Transverse colon (tissue), 4 donors: ENCODE measurements at regions not wholly inside any gene's neighbourhood (a gene's known extent, or its start where the extent isn't known, plus 50 kb on each side); places are given as distances from the start of the nearest gene placed in this dataset.
A peak's percentile ranks its signal among the peaks of the same experiment; 100 is the strongest.

Source experiments
- DNase-seq: peaks from one replicate; pipeline ENCODE4 v3.0.0-alpha.2; 2019
- H3K27ac ChIP-seq, 4 donors: fragments of 200-600 bp; sonication (generic); 2 replicates each; pipeline ENCODE4 v1.5.1; 2016 to 2018; ENCODE audit warnings: inconsistent platforms in 4 of 4
- H3K27me3 ChIP-seq: fragments of 200-600 bp; sonication (generic); 2 replicates; pipeline ENCODE4 v1.5.1; 2017; ENCODE audit warnings: inconsistent platforms
- H3K36me3 ChIP-seq, 4 donors: fragments of 200-600 bp; sonication (generic); 2 replicates each; pipeline ENCODE4 v1.5.1; 2017 to 2019; ENCODE audit warnings: inconsistent platforms in 4 of 4
- H3K4me1 ChIP-seq, 4 donors: fragments of 200-600 bp; sonication (generic); 2 replicates each; pipeline ENCODE4 v1.5.1; 2017 to 2020; ENCODE audit warnings: inconsistent platforms in 4 of 4
- H3K4me3 ChIP-seq, 4 donors: fragments of 200-600 bp; sonication (generic); 1 replicate in 1 of 4; 2 replicates in 3 of 4; pipeline versions ENCODE4 v1.5.1 to v1.6.1; 2017 to 2019; ENCODE audit warnings: inconsistent platforms in 4 of 4
- H3K9me3 ChIP-seq, 2 donors: fragments of 200-600 bp; sonication (generic); 2 replicates each; pipeline ENCODE4 v1.5.1; 2017 to 2019; ENCODE audit warnings: inconsistent platforms in 2 of 2
- CTCF ChIP-seq, 5 experiments: fragments of 200-600 bp in 3 of 5; fragments of 450-650 bp in 2 of 5; sonication (generic) in 3 of 5; IDR thresholded peaks; 1 replicate in 2 of 5; 2 replicates in 3 of 5; pipeline ENCODE4 v1.5.1; 2016 to 2017; ENCODE audit warnings: antibody characterized with exemption in 5 of 5, inconsistent platforms in 3 of 5, mild to moderate bottlenecking in 2 of 5, moderate library complexity in 1 of 5
- EP300 ChIP-seq: sonication (generic); formaldehyde crosslinking; IDR thresholded peaks from one replicate; pipeline ENCODE4 v1.6.1; 2017; ENCODE audit warnings: antibody characterized with exemption, low read depth
- POLR2A ChIP-seq: fragments of 450-650 bp; IDR thresholded peaks from one replicate; pipeline ENCODE4 v1.6.1; 2016; ENCODE audit warnings: antibody characterized with exemption, mild to moderate bottlenecking, moderate library complexity
- POLR2AphosphoS5 ChIP-seq, 3 donors: sonication (generic); formaldehyde crosslinking; IDR thresholded peaks; one replicate each; pipeline ENCODE4 v1.6.1; 2016; ENCODE audit warnings: antibody characterized with exemption in 3 of 3
- WGBS, 2 donors: methylation state at CpG; one replicate each; pipeline ENCODE4 v1.1.5; 2018; ENCODE audit warnings: low coverage in 1 of 2; 5-methylcytosine and 5-hydroxymethylcytosine counted together
- in situ Hi-C, 4 donors: fragments of 200-750 bp; cut with MboI; loops; one replicate each; pipeline versions ENCODE4 v1.15.0 to v1.15.1; 2017; ENCODE audit warnings: low sequenced_read_pairs in 3 of 4, low pct_ligation_motif_present in 1 of 4, low pct_unique_long_range_greater_than_20kb in 1 of 4
- intact Hi-C: fragments of 100-400 bp; cut with DNase I; formaldehyde crosslinking; loops from one replicate; pipeline ENCODE4 v1.15.1; 2023; ENCODE audit warnings: low total_unique reads

GRCh38 chr1:81584398-81584797 lies 216.3 kb upstream of the ADGRL2 start:
- no peak overlapping the region for H3K4me3 ChIP-seq
- TF ChIP-seq CTCF (IDR thresholded peaks at IDR 0.05) (no peak), POLR2AphosphoS5 (IDR thresholded peaks at IDR 0.05) (peak in 1 of 3 donors; percentile 16), EP300 (no peak), POLR2A (no peak)
- in situ Hi-C loops, result no loop called here
- no peaks in the 10 kb centered on the region for H3K9me3 ChIP-seq
- H3K36me3 ChIP-seq, result no peaks in the 10 kb centered on the region
- peaks cover 0 to 7% (median 3%) of the 10 kb centered on the region in 4 donors for H3K4me1 ChIP-seq
- no peak overlapping the region for H3K27ac ChIP-seq
- H3K27me3 ChIP-seq, result no peaks in the 10 kb centered on the region
- 70 to 83% methylated on average over 6 of the region's 6 CpGs for WGBS, 2 donors
- no peak for DNase-seq
- intact Hi-C loops, result no loop called here

- TF ChIP-seq EP300, result no peak
- no peak for TF ChIP-seq POLR2A
- TF ChIP-seq CTCF (IDR thresholded peaks at IDR 0.05), result no peak
- TF ChIP-seq POLR2AphosphoS5 (IDR thresholded peaks at IDR 0.05), result no peak
- no peak overlapping the region for H3K4me3 ChIP-seq
- no peak overlapping the region for H3K27ac ChIP-seq
- in situ Hi-C loops, result no loop called here
- H3K36me3 ChIP-seq, result no peaks in the 10 kb centered on the region
- intact Hi-C loops, result no loop called here
- no peaks in the 10 kb centered on the region for H3K9me3 ChIP-seq
- peaks cover 0 to 7% (median 3%) of the 10 kb centered on the region in 4 donors for H3K4me1 ChIP-seq
- H3K27me3 ChIP-seq, result no peaks in the 10 kb centered on the region
- WGBS, 2 donors, result 70 to 76% methylated on average over 4 of the region's 4 CpGs
- DNase-seq, result no peak
Measured at GRCh38 chr1:81583878-81584277, 216.9 kb upstream of the ADGRL2 start.

GRCh38 chr1:81582467-81582986 lies 218.2 kb upstream of the ADGRL2 start:
- in situ Hi-C loops (no loop called here), intact Hi-C loops (no loop called here)
- Histone ChIP-seq H3K27ac (no peak overlapping the region), H3K36me3 (no peaks in the 10 kb centered on the region), H3K4me3 (no peak overlapping the region), H3K4me1 (peaks cover 0 to 7% (median 3%) of the 10 kb centered on the region in 4 donors), H3K9me3 (no peaks in the 10 kb centered on the region), H3K27me3 (no peaks in the 10 kb centered on the region)
- TF ChIP-seq EP300, result no peak
- TF ChIP-seq POLR2A, result no peak
- TF ChIP-seq CTCF (IDR thresholded peaks at IDR 0.05), result no peak
- no peak for TF ChIP-seq POLR2AphosphoS5 (IDR thresholded peaks at IDR 0.05)
- WGBS, 2 donors, result 36 to 39% methylated on average over 2 of the region's 2 CpGs
- DNase-seq, result no peak

GRCh38 chr1:81578867-81579266 lies 221.9 kb upstream of the ADGRL2 start:
- Histone ChIP-seq H3K36me3 (no peaks in the 10 kb centered on the region), H3K9me3 (no peaks in the 10 kb centered on the region), H3K4me3 (no peak overlapping the region), H3K27me3 (no peaks in the 10 kb centered on the region), H3K27ac (no peak overlapping the region), H3K4me1 (no peaks in the 10 kb centered on the region)
- no peak for TF ChIP-seq CTCF (IDR thresholded peaks at IDR 0.05)
- no peak for TF ChIP-seq EP300
- TF ChIP-seq POLR2A, result no peak
- TF ChIP-seq POLR2AphosphoS5 (IDR thresholded peaks at IDR 0.05), result no peak
- intact Hi-C loops, result no loop called here
- in situ Hi-C loops, result no loop called here
- no peak for DNase-seq
